GM18909 (cell line): ENCODE measurements at regions not wholly inside any gene's neighbourhood (a gene's known extent, or its start where the extent isn't known, plus 50 kb on each side); places are given as distances from the start of the nearest gene placed in this dataset.

Source experiments
- ATAC-seq: cut with Tn5 transposase; IDR thresholded peaks from one replicate; pipeline ENCODE4 v1.9.1; 2021; ENCODE audit warnings: mild to moderate bottlenecking; ENCODE audit not compliant: unreplicated experiment, poor library complexity

- no peak for ATAC-seq
Observed at GRCh38 chr2:7813541-7814292, 868.1 kb upstream of the ID2 start.

GRCh38 chr2:7815726-7816125 is 866.1 kb upstream of the ID2 start:
- no peak for ATAC-seq

GRCh38 chr2:7816233-7816632 is 865.6 kb upstream of the ID2 start:
- no peak for ATAC-seq

GRCh38 chr2:7816944-7817343 is 864.9 kb upstream of the ID2 start:
- ATAC-seq, result no peak

- ATAC-seq, result no peak
Observed at GRCh38 chr2:7819316-7819715, 862.5 kb upstream of the ID2 start.

GRCh38 chr2:7819850-7820249 is 862.0 kb upstream of the ID2 start:
- ATAC-seq, result no peak

GRCh38 chr2:7824211-7824610 is 857.6 kb upstream of the ID2 start:
- no peak for ATAC-seq

- no peak for ATAC-seq
Observed at GRCh38 chr2:7825591-7826312, 856.1 kb upstream of the ID2 start.

GRCh38 chr2:7826656-7827055 is 855.2 kb upstream of the ID2 start:
- no peak for ATAC-seq

- no peak for ATAC-seq
Observed at GRCh38 chr2:7829241-7829640, 852.6 kb upstream of the ID2 start.

GRCh38 chr2:7830616-7831015 is 851.2 kb upstream of the ID2 start:
- no peak for ATAC-seq

GRCh38 chr2:7835151-7835550 is 846.7 kb upstream of the ID2 start:
- ATAC-seq, result no peak

- peak; percentile 96 for ATAC-seq
Observed at GRCh38 chr2:7835693-7836680, 845.9 kb upstream of the ID2 start.

- ATAC-seq, result no peak
Observed at GRCh38 chr2:7837237-7837760, 844.6 kb upstream of the ID2 start.

- no peak for ATAC-seq
Observed at GRCh38 chr2:7838669-7839068, 843.2 kb upstream of the ID2 start.

GRCh38 chr2:7840651-7841380 is 841.0 kb upstream of the ID2 start:
- ATAC-seq, result no peak

- no peak for ATAC-seq
Observed at GRCh38 chr2:7841751-7842150, 840.1 kb upstream of the ID2 start.

- no peak for ATAC-seq
Observed at GRCh38 chr2:7844414-7844965, 837.4 kb upstream of the ID2 start.

- no peak for ATAC-seq
Observed at GRCh38 chr2:7845332-7845731, 836.5 kb upstream of the ID2 start.

- ATAC-seq, result no peak
Observed at GRCh38 chr2:7846607-7847006, 835.2 kb upstream of the ID2 start.
